ENCODE measurements at regions not wholly inside any gene's neighbourhood (a gene's known extent, or its start where the extent isn't known, plus 50 kb on each side); places are given as distances from the start of the nearest gene placed in this dataset.
"Not testable (repeated sequence)": the region's sequence is repeated elsewhere in the genome, so short reads cannot be mapped to it uniquely, and the experiment has no call there.

DNA sequence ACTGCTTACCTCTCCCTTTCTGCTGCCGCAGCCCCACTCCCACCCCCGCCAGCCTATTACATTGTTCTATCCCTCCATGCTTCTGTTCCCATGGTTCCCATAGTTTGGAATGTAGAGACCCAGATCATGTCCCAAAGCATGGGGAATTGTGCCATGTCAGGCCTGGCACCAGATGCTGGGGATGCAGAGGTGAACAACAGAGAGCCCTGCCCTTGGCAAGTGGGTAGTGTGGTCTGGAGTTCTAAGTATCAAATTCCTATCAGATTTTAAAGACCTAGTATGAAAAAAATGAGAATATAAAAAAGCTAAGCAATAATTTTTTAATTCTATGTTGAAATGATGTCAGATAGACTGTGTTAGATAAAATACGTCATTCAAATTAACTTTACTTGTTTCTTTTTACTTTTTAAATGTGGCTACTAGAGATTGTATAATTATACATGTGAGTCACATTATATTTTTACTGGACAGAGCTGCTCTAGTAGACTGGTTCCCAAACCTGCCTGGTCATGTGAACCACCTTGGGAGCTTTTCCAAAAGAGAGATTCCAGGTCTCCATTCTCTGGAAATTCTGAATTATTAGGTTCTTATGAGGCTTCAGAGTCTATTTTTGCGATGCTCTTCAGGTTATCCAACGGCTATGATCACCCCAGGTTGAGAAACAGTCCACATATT, 113.0 kb upstream of the DAB1 start:
- no peak for ATAC-seq
- no peak for DNase-seq (ENCODE audit: low spot score)

DNA sequence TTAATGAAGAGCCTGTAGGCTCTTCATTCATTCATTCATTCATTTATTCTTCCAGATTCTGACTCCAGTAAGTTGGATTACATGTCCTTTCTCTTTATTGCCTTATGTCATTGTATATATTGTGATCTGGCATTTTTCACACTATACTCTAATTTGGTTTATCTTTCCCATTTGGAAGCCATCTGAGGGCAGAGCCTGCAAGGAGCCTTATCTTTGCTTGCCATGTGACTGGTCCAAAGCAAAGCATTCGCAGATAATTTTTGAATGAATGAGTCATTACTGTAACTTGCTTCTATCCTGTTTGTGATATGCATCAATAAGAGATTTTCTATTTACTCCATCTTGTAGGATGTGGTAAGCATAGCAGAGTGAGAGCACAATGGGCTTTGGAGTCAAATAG, 108.4 kb upstream of the DAB1 start:
- ATAC-seq (no peak), DNase-seq (ENCODE audit: low spot score) (no peak)

DNA sequence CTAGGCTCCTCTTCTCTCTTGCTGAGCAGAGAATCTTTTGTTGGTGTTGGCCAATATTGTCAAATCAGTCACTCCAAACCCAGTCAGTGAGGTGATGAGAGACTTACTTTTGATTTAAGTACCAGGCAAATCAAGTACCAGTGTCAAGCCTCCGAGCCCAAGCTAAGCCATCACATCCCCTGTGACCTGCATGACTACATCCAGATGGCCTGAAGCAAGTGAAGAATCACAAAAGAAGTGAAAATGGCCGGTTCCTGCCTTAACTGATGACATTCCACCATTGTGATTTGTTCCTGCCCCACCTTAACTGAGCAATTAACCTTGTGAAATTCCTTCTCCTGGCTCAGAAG, 107.0 kb upstream of the DAB1 start:
- ATAC-seq; DNase-seq (ENCODE audit: low spot score): not testable (repeated sequence)

DNA sequence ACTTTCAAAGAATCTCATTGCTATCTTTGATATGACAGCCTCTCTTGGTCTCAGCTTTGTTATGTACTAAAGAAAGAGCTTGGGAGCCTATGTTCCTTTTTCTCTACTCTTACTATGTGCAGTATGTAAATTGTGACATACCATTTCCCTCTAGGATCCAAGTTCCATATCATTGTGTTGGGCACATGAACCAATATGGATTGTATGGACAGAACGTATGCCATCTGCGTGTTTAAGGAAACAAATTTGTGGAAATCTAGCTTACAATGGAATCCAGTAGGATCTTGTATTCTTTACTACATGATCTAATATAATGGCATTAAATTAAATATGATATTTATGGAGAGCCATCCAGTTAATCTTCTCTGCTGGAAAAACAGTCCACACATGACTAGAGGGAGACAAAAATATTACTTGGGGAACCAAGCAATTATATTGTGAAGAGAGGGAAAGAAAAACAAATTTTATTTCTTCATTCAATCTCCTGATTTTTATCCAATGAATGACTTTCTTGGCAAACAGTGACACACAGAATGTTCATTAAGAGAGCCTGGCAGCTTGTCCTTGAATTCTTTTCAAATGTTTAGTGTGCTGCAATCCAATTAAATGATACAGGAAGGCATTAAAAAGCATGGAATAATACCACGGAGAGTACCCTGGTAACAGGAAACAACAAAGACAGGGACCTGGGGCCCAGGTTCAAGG, 106.5 kb upstream of the DAB1 start:
- ATAC-seq: no peak
- no peak for DNase-seq (ENCODE audit: low spot score)

DNA sequence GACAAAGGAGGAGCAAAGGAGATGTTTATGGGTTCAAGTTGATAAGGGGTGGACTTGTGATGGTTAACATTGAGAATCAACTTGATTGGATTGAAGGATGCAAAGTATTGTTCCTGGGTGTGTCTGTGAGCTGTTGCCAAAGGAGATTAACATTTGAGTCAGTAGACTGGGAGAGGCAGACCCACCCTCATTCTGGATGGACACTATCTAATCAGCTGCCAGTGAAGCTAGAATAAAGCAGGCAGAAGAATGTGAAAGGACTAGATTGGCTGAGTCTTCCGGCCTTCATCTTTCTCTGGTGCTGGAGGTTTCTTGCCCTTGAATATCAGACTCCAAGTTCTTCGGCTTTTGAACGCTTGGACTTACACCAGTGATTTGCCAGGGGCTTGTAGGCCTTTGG, 98.7 kb upstream of the DAB1 start:
- ATAC-seq (no peak), DNase-seq (ENCODE audit: low spot score) (no peak)

DNA sequence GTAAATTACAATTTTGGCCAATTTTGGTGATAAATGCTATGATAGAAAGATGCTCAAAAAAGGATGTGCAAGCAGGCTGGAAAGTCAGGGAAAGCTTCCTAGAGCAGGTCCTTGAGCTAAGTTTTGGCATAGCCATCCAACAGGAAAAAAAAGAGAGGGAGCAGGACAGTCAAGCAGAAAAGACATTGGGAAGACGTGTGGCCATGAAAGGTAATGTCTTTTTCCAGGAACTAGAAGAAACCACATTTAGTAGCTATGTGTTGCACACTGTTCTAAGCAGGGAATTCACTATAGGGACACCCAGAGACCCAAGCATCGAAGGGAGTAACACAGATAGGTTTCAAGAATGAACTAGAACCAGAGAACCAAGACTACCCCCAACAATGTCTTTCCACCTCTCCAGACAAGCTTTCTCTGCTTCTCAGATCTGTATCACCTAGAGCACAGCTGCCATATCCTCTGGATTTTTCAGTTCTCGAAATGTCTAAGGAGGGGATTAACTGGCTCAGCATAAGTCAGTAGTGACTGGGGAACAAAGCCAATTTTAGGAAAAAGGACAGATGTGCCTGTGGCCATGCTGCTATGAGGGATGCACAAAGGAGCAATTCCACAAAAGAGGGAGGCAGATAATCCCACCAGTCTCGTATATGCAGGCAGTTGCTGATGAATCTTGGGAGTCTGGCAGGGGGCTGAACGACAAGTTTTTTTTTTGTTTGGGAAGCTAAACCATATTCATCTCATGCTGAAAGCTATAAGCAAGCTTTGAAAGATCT, 97.1 kb upstream of the DAB1 start:
- ATAC-seq (no peak), DNase-seq (ENCODE audit: low spot score) (no peak)

DNA sequence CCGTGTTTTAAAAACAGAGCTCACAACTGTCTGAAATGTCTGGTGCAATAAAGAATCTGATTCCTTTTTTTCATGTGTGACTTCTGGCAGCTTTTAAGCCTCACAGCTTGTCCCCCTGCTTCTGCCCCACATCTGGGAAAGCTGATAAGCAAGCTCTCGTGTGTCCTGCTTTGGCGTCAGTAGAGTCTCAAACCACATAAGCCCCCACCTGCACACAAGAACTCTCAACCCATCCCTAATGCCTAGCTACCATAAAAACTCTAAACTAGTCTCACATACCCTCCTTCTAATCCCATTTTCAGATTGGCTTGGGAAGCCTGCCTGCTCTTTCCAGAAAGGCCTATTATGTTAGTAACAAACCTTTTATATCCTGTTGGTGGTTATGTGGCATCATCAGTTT, 94.6 kb upstream of the DAB1 start:
- ATAC-seq: no peak
- DNase-seq (ENCODE audit: low spot score): no peak

DNA sequence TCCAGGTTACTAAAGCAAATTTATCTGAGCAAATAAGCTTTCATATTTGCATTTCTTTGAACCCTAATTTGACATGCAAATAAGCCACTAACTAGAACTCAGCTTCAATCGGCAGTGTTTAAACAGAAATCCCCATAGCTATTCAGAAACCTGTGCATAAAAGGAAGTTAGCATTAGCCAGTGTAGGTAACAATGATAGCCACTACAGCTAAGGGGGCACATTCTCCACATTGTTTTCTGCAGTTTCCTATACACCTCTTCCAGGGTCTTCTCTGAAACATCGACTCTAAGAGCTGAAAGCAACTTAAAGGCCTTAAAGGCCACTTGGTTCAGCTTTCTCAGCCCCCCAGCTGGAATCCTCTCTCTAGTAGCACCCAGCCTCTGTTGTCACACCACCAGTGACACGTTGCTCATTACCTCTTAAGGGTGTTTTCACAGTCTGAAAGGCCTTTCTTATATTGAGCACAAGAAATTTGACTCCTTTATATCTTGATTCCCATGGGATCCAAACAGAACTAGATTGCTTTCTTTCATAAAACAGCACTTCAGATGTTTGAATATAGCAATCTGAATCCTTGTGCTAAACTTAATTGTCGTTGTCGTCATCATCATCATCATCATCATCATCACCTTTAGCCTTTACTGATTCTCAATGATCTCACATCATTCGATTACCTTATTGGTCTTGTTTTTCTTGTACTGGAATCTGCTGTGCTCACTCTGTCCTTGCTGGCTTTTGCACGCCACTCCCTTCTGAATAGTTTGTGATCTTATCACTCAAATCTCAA, 93.9 kb upstream of the DAB1 start:
- ATAC-seq (no peak), DNase-seq (ENCODE audit: low spot score) (no peak)

DNA sequence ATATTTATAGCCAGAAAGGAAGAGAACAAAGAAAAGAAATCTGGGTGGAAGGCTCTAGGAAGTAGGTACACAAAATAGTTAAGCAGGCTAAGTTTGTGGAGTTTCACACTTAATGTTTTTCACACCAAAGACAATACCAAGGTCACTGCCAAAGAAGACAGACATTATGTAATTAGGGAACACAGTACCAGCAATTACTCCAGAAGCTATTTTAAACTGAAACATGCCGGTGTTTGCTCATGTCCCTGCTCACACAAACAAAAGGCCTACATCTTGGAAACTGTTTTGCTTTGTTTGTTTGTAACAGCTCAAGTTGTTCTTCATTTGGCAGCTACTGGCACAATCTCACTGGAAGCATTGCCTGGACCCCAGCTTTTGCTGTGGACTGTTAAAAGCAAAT, 88.5 kb upstream of the DAB1 start:
- DNase-seq (ENCODE audit: low spot score) (no peak), ATAC-seq (no peak)

DNA sequence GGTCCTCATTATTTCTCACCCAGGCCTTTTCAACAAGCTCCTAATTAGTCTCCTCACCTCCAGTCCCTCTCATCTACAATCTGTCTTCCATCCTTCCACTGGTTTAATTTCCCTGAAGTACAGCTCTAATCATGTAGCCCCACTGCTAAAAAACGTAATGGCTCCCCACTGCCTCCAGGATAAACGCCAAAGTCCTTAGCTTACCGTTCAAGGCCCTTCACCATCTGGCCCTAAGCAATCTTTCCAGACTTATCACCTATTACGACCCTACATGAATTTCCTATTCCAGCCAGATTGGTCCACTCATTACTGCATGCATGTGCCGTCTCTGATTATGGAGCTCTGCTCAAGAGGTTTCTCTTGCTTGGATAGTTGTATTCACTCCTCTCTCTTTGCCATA, 83.1 kb upstream of the DAB1 start:
- ATAC-seq: no peak
- DNase-seq (ENCODE audit: low spot score): no peak

DNA sequence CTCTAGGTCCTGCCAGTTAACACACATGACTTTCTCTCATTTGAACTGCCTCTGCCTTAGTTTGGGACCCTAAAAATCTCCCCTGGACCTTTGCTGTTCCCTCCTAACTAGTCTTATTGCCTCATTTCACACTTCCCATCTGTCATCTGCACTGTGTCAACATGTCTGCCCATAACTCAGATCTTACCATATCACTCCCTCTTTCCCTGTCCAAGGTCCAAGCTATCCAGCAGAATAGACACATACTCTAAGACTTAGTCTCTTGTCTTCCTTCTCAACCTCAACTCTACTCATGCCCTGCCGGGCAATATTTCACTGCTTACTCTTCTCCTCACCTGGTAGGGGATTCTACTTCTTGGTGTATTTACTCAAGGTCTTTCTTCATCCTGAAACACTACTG, 79.5 kb upstream of the DAB1 start:
- DNase-seq (ENCODE audit: low spot score) (no peak), ATAC-seq (no peak)

DNA sequence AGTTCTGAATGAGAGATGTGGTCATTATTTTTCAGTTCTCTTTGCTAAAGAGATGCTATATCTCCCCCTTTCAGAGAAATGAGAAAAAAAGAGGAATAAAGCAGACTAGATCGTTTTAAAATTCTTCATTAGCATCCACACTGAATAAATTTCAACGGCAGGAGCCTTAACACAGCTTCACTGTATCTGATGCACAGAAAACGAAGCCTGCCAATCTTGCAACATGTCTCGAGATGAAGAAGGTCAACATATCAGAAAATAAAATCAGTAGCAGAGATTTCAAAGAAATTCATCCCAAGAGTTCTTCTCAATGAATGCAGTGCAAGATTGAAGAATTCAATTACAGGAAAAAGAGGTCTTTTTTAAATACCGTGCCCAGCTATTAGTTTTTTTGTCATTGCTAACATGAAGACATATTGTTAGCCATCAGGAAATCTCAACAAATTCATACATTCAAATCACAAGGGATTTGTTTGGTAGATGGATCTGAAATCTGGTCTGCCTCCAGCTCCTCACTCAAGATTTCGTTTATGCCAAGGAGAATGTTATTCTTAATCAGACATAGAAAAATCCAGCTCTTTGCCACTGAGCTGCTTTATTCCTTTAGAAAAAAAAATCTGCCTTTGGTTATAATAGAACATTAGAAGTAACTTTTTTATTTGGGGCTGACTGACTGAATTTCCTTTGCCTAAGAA, 76.4 kb upstream of the DAB1 start:
- DNase-seq (ENCODE audit: low spot score) (no peak), ATAC-seq (no peak)

DNA sequence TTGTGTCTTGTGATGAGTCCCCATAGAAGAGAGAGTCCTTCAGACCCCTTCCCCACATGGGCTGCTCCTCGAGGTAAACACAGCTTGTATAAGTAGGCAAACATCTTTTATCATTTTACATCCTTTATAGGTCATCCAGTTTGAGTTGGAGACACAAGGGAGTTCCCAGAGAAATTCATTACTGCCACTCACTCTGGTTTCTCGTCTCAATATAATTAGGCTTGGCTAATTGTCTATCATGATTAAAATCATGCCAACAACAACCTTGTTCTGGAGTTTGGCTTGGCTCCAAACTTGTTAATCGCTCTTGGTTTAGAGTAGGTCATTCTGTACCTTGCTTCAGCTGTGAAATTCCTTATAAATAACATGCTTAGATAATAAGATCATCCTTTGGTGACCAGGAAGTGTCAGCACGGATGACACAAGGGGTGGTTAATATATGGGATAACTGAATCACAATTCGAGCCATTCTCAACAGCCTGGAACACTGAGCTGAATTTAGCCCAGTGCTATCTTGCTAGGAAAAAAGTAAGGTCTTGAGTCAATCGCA, 70.7 kb upstream of the DAB1 start:
- ATAC-seq (no peak), DNase-seq (ENCODE audit: low spot score) (no peak)

DNA sequence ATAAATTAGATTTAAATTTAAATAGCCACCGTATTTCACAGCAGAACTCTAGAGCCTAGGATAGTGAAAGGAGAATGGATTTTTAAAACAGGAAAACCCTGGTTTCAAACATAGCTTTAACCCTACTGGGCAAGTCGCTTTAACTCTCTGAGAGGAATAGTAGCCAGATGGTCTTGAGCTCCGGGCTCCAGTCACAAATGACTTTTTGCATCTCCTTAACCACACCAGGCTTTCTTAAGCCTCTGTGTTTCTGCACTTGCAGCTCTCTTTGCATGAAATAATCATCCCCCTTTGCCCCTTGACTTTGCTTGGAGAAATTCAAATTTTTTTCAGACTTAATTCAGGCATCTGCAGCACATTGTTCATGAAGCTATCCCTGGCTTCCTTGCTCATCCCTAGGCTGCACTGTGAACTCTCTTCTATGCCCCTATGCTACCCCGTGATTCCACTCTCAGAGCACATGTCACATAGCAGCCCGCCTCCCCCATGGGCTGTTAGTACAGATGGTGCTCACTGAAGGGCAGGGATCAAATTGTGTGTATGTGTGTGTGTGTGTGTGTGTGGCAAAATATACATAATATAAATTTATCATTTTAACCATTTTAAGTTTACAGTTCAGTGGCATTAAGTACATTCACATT, 68.8 kb upstream of the DAB1 start:
- DNase-seq (ENCODE audit: low spot score) (no peak), ATAC-seq (no peak)

DNA sequence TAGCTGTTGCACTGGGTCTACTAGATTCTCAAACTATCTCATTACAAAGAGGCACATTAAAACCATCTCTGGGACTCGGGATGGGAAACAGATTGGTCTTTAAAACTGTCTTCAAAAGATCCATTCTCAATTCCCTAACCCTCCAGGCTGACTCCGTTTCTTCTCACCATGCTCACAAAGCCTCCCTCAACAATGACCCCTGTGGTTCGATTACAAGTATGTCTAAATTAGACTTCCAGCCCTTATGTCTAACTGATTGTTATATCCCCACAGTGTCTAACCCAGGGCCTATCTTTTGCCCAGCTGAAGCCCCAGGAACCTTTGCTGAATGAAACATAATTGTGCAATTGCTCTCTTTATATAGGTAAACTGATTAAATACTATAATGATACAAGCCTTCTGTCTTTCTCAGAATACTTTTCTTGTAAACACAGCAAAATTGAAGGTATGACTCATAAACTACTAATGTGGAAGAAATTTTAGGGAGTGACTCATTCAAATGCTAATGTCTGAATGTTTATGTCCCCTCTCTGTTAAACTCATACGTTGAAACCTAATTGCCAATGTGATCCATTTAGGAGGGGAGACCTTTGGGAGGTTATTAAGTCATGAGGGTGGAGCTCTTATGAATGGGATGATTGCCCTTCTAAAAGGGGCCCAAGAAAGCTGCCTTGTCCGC, 65.6 kb upstream of the DAB1 start:
- ATAC-seq (no peak), DNase-seq (ENCODE audit: low spot score) (no peak)

DNA sequence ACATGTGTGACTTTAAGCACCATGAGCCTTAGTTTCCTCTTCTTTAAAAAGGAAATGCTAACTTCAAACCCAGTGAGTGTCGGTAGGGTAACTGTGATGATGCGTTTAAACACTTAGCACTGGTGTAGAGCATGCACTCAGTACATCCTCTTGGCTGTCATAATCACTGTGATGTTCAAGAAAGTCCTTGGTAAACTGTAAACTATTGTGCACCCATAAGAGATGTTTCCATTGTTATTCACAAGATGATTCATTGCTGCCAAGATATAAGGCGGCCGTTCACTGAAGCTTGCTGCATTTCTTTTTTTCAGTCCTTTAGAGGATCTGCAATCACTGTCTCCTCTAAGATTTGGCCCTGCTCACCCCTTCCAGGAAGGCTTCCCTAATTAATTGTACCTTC, 61.8 kb upstream of the DAB1 start:
- no peak for DNase-seq (ENCODE audit: low spot score)

DNA sequence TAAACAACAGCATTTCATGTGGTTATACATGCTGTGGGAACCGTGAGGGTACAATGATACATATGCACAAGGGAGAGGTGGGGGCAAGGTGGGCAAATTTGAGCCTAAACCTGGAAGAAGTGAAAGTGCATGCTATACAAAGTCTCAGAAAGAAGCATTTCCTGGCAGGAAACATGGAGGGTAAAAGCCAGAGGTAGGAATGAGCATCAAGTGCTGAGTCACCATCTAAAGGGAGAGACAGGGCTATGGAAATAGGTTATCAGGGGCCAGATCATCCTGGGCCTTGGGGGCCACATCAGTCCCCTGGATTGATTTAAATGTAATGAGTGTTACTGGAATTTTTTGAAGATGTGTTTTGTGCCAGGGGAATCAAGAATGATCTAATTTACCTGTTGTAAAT, 60.1 kb upstream of the DAB1 start:
- DNase-seq (ENCODE audit: low spot score) (no peak), ATAC-seq (no peak)

More for the DNA sequence above, 61.8 kb upstream of the DAB1 start:
- no peak for ATAC-seq

DNA sequence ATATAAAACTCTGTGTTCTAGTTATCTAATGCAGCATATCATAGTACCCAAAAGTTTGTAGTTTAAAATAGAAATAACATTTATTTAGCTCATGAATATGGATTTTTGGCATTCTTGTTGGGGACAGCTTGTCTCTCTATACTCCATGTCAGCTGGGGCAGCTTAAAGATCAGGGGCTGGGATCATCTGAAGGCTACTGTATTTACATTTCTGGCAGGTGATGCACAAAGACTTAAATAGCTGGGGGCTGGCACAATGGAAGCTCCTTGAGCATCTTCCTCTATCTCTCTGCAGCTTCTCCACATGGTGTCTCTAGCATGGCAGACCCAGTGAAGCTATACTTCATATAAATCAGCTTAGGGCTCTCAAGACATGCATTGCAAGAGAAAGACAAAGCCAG, 55.6 kb upstream of the DAB1 start:
- ATAC-seq (no peak), DNase-seq (ENCODE audit: low spot score) (no peak)

DNA sequence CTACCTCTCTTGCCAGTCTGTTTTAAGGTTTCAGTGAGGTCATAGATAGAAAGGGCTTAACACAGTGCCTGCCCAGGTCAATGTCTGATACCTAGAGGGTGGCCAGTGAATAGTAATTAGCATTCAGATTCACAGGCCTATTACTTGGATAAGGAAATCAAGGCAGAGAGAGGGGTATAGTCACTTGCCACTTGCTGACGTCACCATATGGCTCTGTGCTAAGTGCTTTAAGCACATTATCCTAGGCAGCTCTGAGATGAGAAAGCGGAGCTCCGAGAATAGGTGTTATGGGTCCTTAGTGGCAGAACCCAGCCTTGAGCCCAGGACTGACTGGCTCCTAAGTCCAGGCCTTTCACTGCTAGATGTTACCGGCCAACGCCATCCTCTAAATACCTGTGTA, 51.5 kb upstream of the DAB1 start:
- no peak for ATAC-seq
- no peak for DNase-seq (ENCODE audit: low spot score)
